Stimulated activated CD4-positive, alpha-beta T cell treated with anti-CD3 and anti-CD28 coated beads, Interleukin-1b, Interleukin-23, amount 100 ng/mL, for 4 hours (primary cell): ENCODE measurements at regions not wholly inside any gene's neighbourhood (a gene's known extent, or its start where the extent isn't known, plus 50 kb on each side); places are given as distances from the start of the nearest gene placed in this dataset.

Experiments
- DNase-seq, 2 donors: peaks; one replicate each; pipeline ENCODE4 v3.0.0-alpha.2; 2020; ENCODE audit warnings: low read depth in 2 of 2

- no peak for DNase-seq
These were observed 530.1 kb downstream of the HAO1 start for GRCh38 chr20:7410150-7410549.

DNA sequence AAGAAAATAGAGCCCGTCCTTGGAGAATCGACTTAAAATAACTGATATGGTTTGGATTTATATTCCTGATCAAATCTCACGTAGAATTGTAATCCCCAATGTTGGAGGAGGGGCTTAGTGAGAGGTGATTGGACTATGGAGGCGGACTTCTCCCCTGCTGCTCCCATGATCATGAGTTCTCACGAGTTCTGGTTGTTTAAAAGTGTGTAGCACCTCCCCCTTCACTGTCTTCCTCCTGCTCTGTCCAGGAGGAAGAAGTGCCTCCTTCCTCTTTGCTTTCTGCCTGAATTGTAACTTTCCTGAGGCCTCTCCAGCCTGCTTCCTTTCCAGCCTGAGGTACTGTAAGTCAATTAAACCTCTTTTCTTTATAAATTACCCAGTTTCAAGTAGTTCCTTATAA lies 529.2 kb downstream of the HAO1 start:
- no peak for DNase-seq

GRCh38 chr20:7415427-7415826 lies 524.8 kb downstream of the HAO1 start:
- no peak for DNase-seq

- no peak for DNase-seq
These were observed 523.9 kb downstream of the HAO1 start for GRCh38 chr20:7416382-7416781.

DNA sequence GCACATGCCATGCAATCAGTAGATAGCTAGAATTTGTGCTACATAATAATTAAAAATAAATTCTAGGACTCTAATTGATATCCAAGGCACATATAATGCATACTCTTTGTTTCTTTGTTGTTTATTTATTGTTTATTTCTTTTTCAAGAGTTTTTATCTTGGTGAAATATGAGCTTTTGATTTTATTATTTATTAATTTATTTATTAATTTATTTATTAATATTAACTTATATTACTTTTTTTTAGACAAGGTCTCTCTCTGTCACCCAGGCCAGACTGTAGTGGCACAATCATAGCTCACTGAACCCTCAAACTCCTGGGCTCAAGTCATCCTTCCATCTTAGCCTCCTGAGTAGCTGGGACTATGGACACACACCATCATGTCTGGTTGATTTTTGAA lies 519.9 kb downstream of the HAO1 start:
- no peak for DNase-seq

- DNase-seq, result no peak
These were observed 513.3 kb downstream of the HAO1 start for GRCh38 chr20:7426890-7427496.

GRCh38 chr20:7428946-7429345 lies 511.3 kb downstream of the HAO1 start:
- no peak for DNase-seq

DNA sequence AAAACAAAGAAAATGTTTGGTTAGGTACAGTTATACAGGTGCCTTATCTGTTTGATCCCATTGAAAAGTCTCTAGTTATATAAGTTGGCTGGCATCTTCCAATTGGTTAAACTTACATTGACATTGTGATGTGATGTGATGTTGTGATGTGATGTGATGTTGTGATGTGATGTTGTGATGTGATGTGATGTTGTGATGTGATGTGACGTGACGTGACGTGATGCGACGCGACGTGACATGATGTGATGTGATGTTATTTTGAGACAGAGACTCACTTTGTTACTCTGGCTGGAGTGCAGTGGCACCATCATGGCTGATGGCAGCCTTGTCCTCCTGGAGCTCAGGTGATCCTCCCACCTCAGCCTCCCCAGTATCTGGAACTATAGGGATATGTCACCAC lies 507.6 kb downstream of the HAO1 start:
- DNase-seq, result no peak

- DNase-seq, result no peak
These were observed 502.9 kb downstream of the HAO1 start for GRCh38 chr20:7437311-7437710.

DNA sequence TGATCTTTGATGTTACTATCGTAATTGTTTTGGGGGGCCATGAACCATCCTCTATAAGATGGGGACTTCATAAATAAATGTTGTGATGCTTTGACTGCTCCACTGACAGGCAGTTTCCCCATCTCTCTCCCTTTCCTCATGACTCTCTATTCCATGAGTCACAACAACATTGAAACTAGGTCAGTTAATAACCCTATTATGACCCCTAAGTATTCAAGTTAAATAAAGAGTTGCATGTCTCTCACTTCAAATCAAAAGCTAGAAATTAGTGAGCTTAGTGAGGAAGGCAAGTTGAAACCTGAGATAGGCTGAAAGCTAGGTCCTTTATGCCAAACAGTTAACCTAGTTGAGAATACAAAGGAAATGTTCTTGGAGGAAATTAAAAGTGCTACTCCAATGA lies 491.0 kb downstream of the HAO1 start:
- DNase-seq, result no peak

GRCh38 chr20:7452890-7453289 lies 487.4 kb downstream of the HAO1 start:
- no peak for DNase-seq

- DNase-seq, result no peak
These were observed 486.2 kb downstream of the HAO1 start for GRCh38 chr20:7454047-7454446.

- no peak for DNase-seq
These were observed 481.8 kb downstream of the HAO1 start for GRCh38 chr20:7458459-7458858.

DNA sequence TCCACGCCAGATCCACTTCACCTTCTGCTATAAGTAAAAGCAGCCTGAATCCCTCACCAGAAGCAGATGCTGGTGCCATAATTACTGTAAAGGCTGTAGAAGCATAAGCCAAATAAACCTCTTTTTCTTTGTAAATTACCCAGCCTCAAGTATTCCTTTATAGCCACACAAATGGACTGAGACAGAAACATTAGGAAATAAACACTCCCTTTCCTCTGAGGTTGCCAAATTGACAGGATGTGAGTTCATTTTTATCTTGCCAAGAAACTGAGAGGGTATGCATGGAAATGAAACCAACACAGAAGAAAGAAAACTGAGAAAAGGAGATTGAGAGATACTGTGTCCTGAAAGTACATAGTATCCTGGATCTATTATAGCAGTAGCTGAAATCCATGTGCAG lies 481.2 kb downstream of the HAO1 start:
- DNase-seq, result no peak

DNA sequence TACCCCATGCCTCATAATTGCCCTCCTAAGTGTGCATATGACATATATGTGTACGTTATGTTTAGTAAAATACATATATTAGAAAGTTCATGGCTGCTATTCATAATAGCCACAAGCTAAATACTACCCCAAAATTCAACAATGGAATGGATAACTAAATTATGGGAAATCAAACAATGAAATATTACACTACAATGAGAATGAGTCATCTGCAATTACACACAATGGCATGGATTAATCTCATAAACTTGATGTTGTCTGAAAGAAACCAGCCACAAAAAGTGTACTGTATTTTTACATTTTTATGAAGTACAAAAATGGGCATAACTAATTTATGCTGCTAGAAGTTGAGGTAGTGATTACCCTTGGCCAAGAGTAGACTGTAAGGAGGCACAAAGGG lies 477.0 kb downstream of the HAO1 start:
- no peak for DNase-seq

DNA sequence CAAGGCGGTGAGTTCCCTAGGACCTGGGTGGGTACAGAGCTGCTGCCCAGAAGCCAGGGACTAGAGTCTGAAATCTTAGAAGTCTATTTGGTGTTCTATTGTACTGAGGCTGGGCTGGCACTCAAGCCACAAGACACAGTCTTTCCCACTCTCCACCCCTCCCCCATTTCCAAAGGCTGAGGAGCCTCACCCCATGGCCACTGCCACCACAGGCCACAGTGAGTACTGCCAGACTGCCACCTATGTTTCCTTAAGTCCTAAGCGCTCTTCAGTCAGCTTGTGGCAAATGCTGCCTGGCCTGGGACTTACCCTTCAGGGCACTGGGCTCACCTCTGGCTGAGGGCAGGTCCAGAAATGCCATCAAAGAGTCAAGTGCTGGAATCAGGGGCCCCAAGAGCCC lies 469.3 kb downstream of the HAO1 start:
- no peak for DNase-seq

- DNase-seq, result no peak
These were observed 450.0 kb downstream of the HAO1 start for GRCh38 chr20:7490288-7490687.

- no peak for DNase-seq
These were observed 448.0 kb downstream of the HAO1 start for GRCh38 chr20:7492257-7492656.

GRCh38 chr20:7493311-7493710 lies 446.9 kb downstream of the HAO1 start:
- no peak for DNase-seq

DNA sequence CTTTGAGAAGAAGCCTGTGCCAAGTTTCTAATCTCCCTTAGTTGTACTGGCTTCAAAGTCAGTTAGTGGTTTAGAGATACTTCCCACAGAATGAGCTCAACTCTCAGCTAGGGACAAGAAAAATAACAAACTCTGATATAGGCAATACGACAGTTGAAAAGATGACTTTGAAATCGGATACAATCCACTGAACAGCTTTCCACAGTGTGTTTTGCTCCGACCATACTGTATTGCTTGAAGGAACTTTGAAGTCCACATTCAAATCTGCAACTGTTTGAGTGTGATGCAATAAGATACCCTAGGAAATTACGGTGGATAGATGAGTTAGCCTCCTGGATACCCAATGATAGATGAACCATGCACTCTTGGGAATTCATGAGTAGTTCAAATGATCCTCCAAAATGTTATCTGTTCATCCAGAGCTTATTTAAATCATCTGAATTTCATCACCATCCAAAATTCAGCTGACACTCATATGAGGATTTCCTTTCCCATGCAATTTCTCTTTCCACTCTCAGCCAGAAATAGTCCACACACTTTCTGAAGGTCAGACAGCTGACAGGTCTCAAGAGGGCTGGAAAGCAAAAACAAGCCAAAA lies 443.8 kb downstream of the HAO1 start:
- no peak for DNase-seq

- DNase-seq, result no peak
These were observed 442.3 kb downstream of the HAO1 start for GRCh38 chr20:7497985-7498384.

DNA sequence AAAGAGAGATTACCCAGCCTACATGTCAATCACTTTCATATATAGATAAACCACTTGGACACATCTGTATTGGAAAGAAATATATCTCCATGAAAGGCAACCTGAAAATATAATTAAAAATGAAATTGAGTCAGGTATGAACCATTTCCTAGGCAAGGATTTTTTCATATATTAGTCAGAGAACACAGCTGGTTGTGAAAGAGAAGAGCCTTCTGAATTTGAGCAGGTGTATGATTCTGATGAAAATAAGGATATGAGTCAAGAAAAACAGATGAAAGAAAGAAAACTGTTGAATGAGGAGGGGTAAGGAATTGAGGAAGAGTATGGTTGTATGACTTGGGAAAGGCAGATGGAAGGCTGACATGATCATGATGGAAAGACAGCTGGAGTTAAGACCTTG lies 441.1 kb downstream of the HAO1 start:
- DNase-seq, result no peak

GRCh38 chr20:7500231-7500663 lies 440.0 kb downstream of the HAO1 start:
- DNase-seq, result no peak

GRCh38 chr20:7503501-7503900 lies 436.8 kb downstream of the HAO1 start:
- no peak for DNase-seq
